ENCODE measurements at regions not wholly inside any gene's neighbourhood (a gene's known extent, or its start where the extent isn't known, plus 50 kb on each side); places are given as distances from the start of the nearest gene placed in this dataset.

- TF ChIP-seq, protein P1, sequence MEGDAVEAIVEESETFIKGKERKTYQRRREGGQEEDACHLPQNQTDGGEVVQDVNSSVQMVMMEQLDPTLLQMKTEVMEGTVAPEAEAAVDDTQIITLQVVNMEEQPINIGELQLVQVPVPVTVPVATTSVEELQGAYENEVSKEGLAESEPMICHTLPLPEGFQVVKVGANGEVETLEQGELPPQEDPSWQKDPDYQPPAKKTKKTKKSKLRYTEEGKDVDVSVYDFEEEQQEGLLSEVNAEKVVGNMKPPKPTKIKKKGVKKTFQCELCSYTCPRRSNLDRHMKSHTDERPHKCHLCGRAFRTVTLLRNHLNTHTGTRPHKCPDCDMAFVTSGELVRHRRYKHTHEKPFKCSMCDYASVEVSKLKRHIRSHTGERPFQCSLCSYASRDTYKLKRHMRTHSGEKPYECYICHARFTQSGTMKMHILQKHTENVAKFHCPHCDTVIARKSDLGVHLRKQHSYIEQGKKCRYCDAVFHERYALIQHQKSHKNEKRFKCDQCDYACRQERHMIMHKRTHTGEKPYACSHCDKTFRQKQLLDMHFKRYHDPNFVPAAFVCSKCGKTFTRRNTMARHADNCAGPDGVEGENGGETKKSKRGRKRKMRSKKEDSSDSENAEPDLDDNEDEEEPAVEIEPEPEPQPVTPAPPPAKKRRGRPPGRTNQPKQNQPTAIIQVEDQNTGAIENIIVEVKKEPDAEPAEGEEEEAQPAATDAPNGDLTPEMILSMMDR (conservative IDR thresholded peaks at IDR 0.05), result no peak
- no peak for TF ChIP-seq ZFX (IDR thresholded peaks at IDR 0.05)
These were observed 114.6 kb upstream of the KCTD7 start for GRCh38 chr7:66514050-66514449.

Data from C4-2B (cell line).